PC-3 (cell line): ENCODE measurements at regions not wholly inside any gene's neighbourhood (a gene's known extent, or its start where the extent isn't known, plus 50 kb on each side); places are given as distances from the start of the nearest gene placed in this dataset.

Source experiments
- ATAC-seq: fragments of 200-7000 bp; cut with Tn5 transposase; 2 replicates; pipeline ENCODE4 v1.9.1; 2020; ENCODE audit warnings: mild to moderate bottlenecking, moderate library complexity
- BruUV-seq: library from RNA; stranded (reverse); fragments of 400-500 nt; replicated peaks from 2 replicates; lab custom pipeline; 2021; lab: Mats Ljungman, UMichigan
- CTCF ChIA-PET: fragments of 300-600 bp; sonication (Branson Sonifier 250); formaldehyde crosslinking; loops from one replicate; lab custom pipeline; 2022; ENCODE audit warnings: antibody characterized with exemption; lab: Charles Lee
- POLR2A ChIA-PET: fragments of 300-600 bp; sonication (Branson Sonifier 250); formaldehyde crosslinking; loops from one replicate; lab custom pipeline; 2022; ENCODE audit warnings: antibody characterized with exemption; ENCODE audit not compliant: unreplicated experiment; lab: Charles Lee
- DNase-seq: peaks from one replicate; pipeline ENCODE4 v3.0.0-alpha.2; 2015
- H2AFZ ChIP-seq: fragments of 300-600 bp; sonication (generic); 2 replicates; pipeline ENCODE4 v1.6.0; 2016; ENCODE audit warnings: antibody characterized with exemption, low read length
- H3F3A ChIP-seq: fragments of 300-600 bp; sonication (generic); one replicate; pipeline ENCODE4 v1.6.0; 2017; ENCODE audit warnings: antibody characterized with exemption, low read length, control low read depth, mild to moderate bottlenecking; ENCODE audit not compliant: unreplicated experiment
- H3K27ac ChIP-seq: fragments of 300-600 bp; sonication (generic); 2 replicates; pipeline ENCODE4 v1.5.1; 2016; ENCODE audit warnings: mild to moderate bottlenecking, low read length
- H3K27me3 ChIP-seq: fragments of 300-600 bp; sonication (generic); 2 replicates; pipeline ENCODE4 v1.6.1; 2016; ENCODE audit warnings: low read length, mixed read lengths
- H3K36me3 ChIP-seq: fragments of 300-600 bp; sonication (generic); 2 replicates; pipeline ENCODE4 v1.6.1; 2016; ENCODE audit warnings: low read depth, mixed run types, low read length, mixed read lengths
- H3K4me1 ChIP-seq: fragments of 300-600 bp; sonication (generic); 2 replicates; pipeline ENCODE4 v1.5.1; 2016; ENCODE audit warnings: low read length; ENCODE audit not compliant: insufficient read depth
- H3K4me2 ChIP-seq: fragments of 300-600 bp; sonication (generic); 2 replicates; pipeline ENCODE4 v1.6.0; 2016; ENCODE audit warnings: low read length
- H3K4me3 ChIP-seq: fragments of 300-600 bp; sonication (generic); 2 replicates; pipeline ENCODE4 v1.5.1; 2016; ENCODE audit warnings: mild to moderate bottlenecking, low read length, mixed read lengths
- H3K79me2 ChIP-seq: fragments of 300-600 bp; sonication (generic); 2 replicates; pipeline ENCODE4 v1.6.1; 2017; ENCODE audit warnings: low read length, mixed read lengths
- H3K9ac ChIP-seq: fragments of 300-600 bp; sonication (generic); 2 replicates; pipeline ENCODE4 v1.6.0; 2016; ENCODE audit warnings: mild to moderate bottlenecking, low read length
- H3K9me2 ChIP-seq: fragments of 300-600 bp; sonication (generic); replicated peaks from 2 replicates; pipeline ENCODE4 v1.6.1; 2016; ENCODE audit warnings: mixed run types, low read length, mixed read lengths
- H3K9me3 ChIP-seq: fragments of 300-600 bp; sonication (generic); 2 replicates; pipeline ENCODE4 v1.6.1; 2016; ENCODE audit warnings: low read length, mixed read lengths
- H4K20me1 ChIP-seq: fragments of 300-600 bp; sonication (generic); 2 replicates; pipeline ENCODE4 v1.6.1; 2016; ENCODE audit warnings: low read length, mixed read lengths
- EZH2 ChIP-seq: fragments of 300-600 bp; sonication (generic); IDR thresholded peaks from one replicate; pipeline ENCODE4 v1.6.1; 2017; ENCODE audit warnings: antibody characterized with exemption, mild to moderate bottlenecking, low read length; ENCODE audit not compliant: unreplicated experiment
- EZH2phosphoT487 ChIP-seq: fragments of 300-600 bp; sonication (generic); IDR thresholded peaks from 2 replicates; pipeline ENCODE4 v1.6.1; 2018; ENCODE audit warnings: mild to moderate bottlenecking, antibody characterized with exemption, low read length, borderline replicate concordance
- intact Hi-C: fragments of 100-400 bp; cut with micrococcal nuclease; formaldehyde crosslinking; loops from 2 replicates; pipeline ENCODE4 v1.9.0; 2023
- TF ChIP-seq, protein P1 (sequence below): fragments of 300-600 bp; sonication (generic); conservative IDR thresholded peaks from 2 replicates; pipeline ENCODE4 v1.5.1; 2017; ENCODE audit warnings: antibody characterized with exemption, low read depth, mild to moderate bottlenecking, low read length

DNA sequence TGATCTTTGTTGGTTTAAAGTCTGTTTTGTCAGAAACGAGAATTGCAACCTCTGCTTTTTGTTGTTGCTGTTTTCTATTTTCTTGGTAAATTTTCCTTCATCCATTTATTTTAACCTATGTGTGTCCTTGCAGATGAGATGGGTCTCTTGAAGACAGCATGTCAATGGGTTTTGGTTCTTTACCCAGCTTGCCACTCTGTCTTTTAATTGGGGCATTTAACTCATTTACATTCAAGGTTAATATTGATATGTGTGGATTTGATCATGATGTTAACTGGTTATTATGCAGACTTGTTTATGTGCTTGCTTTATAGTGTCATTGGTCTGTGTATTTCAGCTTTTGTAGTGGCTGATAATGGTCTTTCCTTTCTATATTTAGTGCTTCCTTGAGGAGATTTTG is 327.9 kb upstream of the SYT4 start:
- TF ChIP-seq, protein P1, sequence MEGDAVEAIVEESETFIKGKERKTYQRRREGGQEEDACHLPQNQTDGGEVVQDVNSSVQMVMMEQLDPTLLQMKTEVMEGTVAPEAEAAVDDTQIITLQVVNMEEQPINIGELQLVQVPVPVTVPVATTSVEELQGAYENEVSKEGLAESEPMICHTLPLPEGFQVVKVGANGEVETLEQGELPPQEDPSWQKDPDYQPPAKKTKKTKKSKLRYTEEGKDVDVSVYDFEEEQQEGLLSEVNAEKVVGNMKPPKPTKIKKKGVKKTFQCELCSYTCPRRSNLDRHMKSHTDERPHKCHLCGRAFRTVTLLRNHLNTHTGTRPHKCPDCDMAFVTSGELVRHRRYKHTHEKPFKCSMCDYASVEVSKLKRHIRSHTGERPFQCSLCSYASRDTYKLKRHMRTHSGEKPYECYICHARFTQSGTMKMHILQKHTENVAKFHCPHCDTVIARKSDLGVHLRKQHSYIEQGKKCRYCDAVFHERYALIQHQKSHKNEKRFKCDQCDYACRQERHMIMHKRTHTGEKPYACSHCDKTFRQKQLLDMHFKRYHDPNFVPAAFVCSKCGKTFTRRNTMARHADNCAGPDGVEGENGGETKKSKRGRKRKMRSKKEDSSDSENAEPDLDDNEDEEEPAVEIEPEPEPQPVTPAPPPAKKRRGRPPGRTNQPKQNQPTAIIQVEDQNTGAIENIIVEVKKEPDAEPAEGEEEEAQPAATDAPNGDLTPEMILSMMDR, result no peak
- no peak for TF ChIP-seq EZH2phosphoT487
- no peak for TF ChIP-seq EZH2
- CTCF ChIA-PET, result no interaction called here
- no TSS peak for BruUV-seq

DNA sequence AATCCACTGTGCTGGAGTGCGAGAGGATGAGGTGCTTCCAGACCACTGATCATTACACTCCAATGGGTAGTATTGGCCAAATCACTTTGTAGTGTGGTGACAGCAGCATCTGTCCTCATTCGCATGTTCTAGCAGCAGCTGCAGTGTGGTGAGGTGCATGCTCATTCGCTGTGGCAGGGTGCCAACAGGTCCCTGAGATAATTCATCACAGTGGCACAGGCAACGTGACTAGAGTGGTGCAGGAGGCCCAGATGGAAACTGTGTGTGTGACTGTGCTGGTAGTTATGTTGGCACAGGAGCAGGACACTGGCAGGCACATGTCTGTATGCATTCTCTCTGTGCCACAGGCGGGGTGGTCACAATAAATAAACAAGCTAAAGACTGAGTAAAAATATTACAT is 329.5 kb upstream of the SYT4 start:
- Histone ChIP-seq H3K4me3 (no peak overlapping the region), H3K4me1 (no peaks in the 10 kb centered on the region), H3K9ac (no peak overlapping the region), H3K9me2 (no peaks in the 10 kb centered on the region), H3K4me2 (no peak overlapping the region), H3K27me3 (no peaks in the 10 kb centered on the region), H3K79me2 (no peaks in the 10 kb centered on the region), H3K27ac (no peak overlapping the region), H4K20me1 (no peaks in the 10 kb centered on the region), H3F3A (no peaks in the 10 kb centered on the region), H3K36me3 (no peaks in the 10 kb centered on the region), H3K9me3 (no peaks in the 10 kb centered on the region), H2AFZ (no peak overlapping the region)
- no TSS peak for BruUV-seq
- ChIA-PET POLR2A (no interaction called here), CTCF (no interaction called here)
- TF ChIP-seq, protein P1, result no peak
- TF ChIP-seq EZH2 (no peak), EZH2phosphoT487 (no peak)
- DNase-seq, result no peak
- ATAC-seq, result no peak
- intact Hi-C loops, result no loop called here

More for the DNA sequence above, 327.9 kb upstream of the SYT4 start:
- DNase-seq, result no peak
- Histone ChIP-seq H4K20me1 (no peaks in the 10 kb centered on the region), H2AFZ (no peak overlapping the region), H3K79me2 (no peaks in the 10 kb centered on the region), H3K4me1 (no peaks in the 10 kb centered on the region), H3K4me2 (no peak overlapping the region), H3F3A (no peaks in the 10 kb centered on the region), H3K4me3 (no peak overlapping the region), H3K36me3 (no peaks in the 10 kb centered on the region), H3K27ac (no peak overlapping the region), H3K27me3 (no peaks in the 10 kb centered on the region), H3K9ac (no peak overlapping the region), H3K9me3 (no peaks in the 10 kb centered on the region), H3K9me2 (no peaks in the 10 kb centered on the region)
- intact Hi-C loops, result no loop called here
- POLR2A ChIA-PET, result no interaction called here
- no peak for ATAC-seq

DNA sequence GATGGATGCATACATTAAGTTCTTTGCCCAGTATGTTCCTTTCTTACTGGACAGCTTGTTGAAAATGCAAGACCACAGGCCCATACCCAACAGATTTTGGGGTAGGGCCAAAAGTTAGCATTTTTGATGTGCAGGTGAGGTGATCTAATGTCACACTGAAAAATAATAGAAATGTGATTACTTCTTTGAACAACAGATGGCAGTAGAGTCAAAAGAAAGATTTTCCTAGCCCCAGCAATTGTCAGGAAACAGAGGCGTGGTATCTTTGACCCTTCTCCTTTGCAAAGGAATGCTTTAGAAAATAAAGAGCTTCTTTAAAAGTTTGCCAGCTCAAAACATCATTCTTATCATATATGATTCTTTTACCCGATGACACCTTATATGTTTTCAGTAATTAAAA is 343.6 kb upstream of the SYT4 start:
- TF ChIP-seq, protein P1, result peak; percentile 43; the same call in 1 of the 2 replicates
- TF ChIP-seq EZH2, result no peak
- no peaks in the 10 kb centered on the region for H3K27me3 ChIP-seq
- no peak overlapping the region for H3K9ac ChIP-seq
- no peaks in the 10 kb centered on the region for H3K9me3 ChIP-seq
- ChIA-PET CTCF (no interaction called here), POLR2A (interaction anchor here (0.6 kb wide), 1 partner anchor 341 kb away, joined by 3 read pairs; no protein-coding TSS in a partner anchor)
- H4K20me1 ChIP-seq, result no peaks in the 10 kb centered on the region
- ATAC-seq, result no peak
- no peaks in the 10 kb centered on the region for H3K79me2 ChIP-seq
- no peak overlapping the region for H2AFZ ChIP-seq
- H3K4me3 ChIP-seq, result no peak overlapping the region
- DNase-seq, result peak; percentile 50
- intact Hi-C loops, result loop anchor here (1.0 to 10.0 kb wide), 4 partner anchors 477 to 1764 kb away; no protein-coding TSS in a partner anchor
- no peaks in the 10 kb centered on the region for H3K4me1 ChIP-seq
- no peaks in the 10 kb centered on the region for H3K9me2 ChIP-seq
- no peak overlapping the region for H3K27ac ChIP-seq
- H3F3A ChIP-seq, result no peaks in the 10 kb centered on the region
- H3K36me3 ChIP-seq, result no peaks in the 10 kb centered on the region
- no peak overlapping the region for H3K4me2 ChIP-seq
- BruUV-seq, result no TSS peak
